ENCODE measurements at regions not wholly inside any gene's neighbourhood (a gene's known extent, or its start where the extent isn't known, plus 50 kb on each side); places are given as distances from the start of the nearest gene placed in this dataset.

- no peak overlapping the region for H3K27ac ChIP-seq (ENCODE audit: low read length)
- H3K79me2 ChIP-seq (ENCODE audit: low read length): no peaks in the 10 kb centered on the region
- no peaks in the 10 kb centered on the region for H3F3A ChIP-seq (ENCODE audit: insufficient read depth, low read length)
- no peak overlapping the region for H3K4me2 ChIP-seq (ENCODE audit: low read depth, low read length)
- no peaks in the 10 kb centered on the region for H3K4me1 ChIP-seq (ENCODE audit: low read length)
- no peak overlapping the region for H2AFZ ChIP-seq (ENCODE audit: low read length)
- no peak overlapping the region for H3K4me3 ChIP-seq (ENCODE audit: low read length)
- no peak for TF ChIP-seq EZH2 (optimal IDR thresholded peaks at IDR 0.05; ENCODE audit: low read depth, low read length)
- no peak for TF ChIP-seq CTCF (IDR thresholded peaks at IDR 0.05; ENCODE audit: low read length)
- TF ChIP-seq EZH2phosphoT487 (IDR thresholded peaks at IDR 0.05; ENCODE audit: low read length): no peak
- no peak overlapping the region for H3K9ac ChIP-seq (ENCODE audit: low read length)
- no peaks in the 10 kb centered on the region for H4K20me1 ChIP-seq (ENCODE audit: insufficient read depth, low read length)
- H3K27me3 ChIP-seq (replicated peaks; ENCODE audit: insufficient read depth, low read length): no peaks in the 10 kb centered on the region
- no peaks in the 10 kb centered on the region for H3K36me3 ChIP-seq (replicated peaks; ENCODE audit: insufficient read depth, low read length)
- DNase-seq: no peak
- H3K9me3 ChIP-seq (replicated peaks; ENCODE audit: insufficient read depth, low read length): no peaks in the 10 kb centered on the region
- no peaks in the 10 kb centered on the region for H3K9me2 ChIP-seq (replicated peaks; ENCODE audit: insufficient read depth, low read length)
Observed at GRCh38 chr4:66885501-66886165, 659.7 kb downstream of the CENPC start.

DNA sequence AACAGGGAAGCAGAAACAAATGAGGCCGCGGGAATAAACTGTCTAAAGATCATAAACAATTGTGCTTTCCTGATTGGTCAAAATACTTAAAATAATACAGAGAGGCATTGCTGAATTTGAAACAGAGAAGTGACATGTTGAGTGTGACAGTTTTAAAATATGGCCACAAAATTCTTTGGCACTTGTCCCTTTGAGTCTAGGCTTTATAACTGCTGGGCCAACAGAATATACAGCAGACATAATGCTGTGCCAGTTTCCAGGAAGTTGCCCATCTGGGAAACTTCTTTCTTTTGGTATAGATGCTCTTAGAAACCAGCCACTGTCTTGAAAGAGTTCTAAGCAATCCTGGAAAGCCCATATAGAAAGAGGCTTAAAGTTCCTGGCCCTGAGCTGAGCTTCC, 668.4 kb downstream of the CENPC start:
- H3F3A ChIP-seq (ENCODE audit: insufficient read depth, low read length): no peaks in the 10 kb centered on the region
- no peak overlapping the region for H3K9ac ChIP-seq (ENCODE audit: low read length)
- H3K79me2 ChIP-seq (ENCODE audit: low read length): no peaks in the 10 kb centered on the region
- no peaks in the 10 kb centered on the region for H3K36me3 ChIP-seq (replicated peaks; ENCODE audit: insufficient read depth, low read length)
- H3K27me3 ChIP-seq (replicated peaks; ENCODE audit: insufficient read depth, low read length): no peaks in the 10 kb centered on the region
- no peak overlapping the region for H2AFZ ChIP-seq (ENCODE audit: low read length)
- no peaks in the 10 kb centered on the region for H4K20me1 ChIP-seq (ENCODE audit: insufficient read depth, low read length)
- TF ChIP-seq CTCF (IDR thresholded peaks at IDR 0.05; ENCODE audit: low read length): no peak
- no peak for TF ChIP-seq EZH2phosphoT487 (IDR thresholded peaks at IDR 0.05; ENCODE audit: low read length)
- H3K9me3 ChIP-seq (replicated peaks; ENCODE audit: insufficient read depth, low read length): no peaks in the 10 kb centered on the region
- H3K4me2 ChIP-seq (ENCODE audit: low read depth, low read length): no peak overlapping the region
- DNase-seq: no peak
- no peaks in the 10 kb centered on the region for H3K9me2 ChIP-seq (replicated peaks; ENCODE audit: insufficient read depth, low read length)
- H3K4me1 ChIP-seq (ENCODE audit: low read length): no peaks in the 10 kb centered on the region
- no peak overlapping the region for H3K4me3 ChIP-seq (ENCODE audit: low read length)
- no peak overlapping the region for H3K27ac ChIP-seq (ENCODE audit: low read length)

- TF ChIP-seq CTCF (IDR thresholded peaks at IDR 0.05; ENCODE audit: low read length) (no peak), EZH2phosphoT487 (IDR thresholded peaks at IDR 0.05; ENCODE audit: low read length) (no peak), EZH2 (optimal IDR thresholded peaks at IDR 0.05; ENCODE audit: low read depth, low read length) (no peak)
- Histone ChIP-seq H3K9ac (ENCODE audit: low read length) (no peak overlapping the region), H2AFZ (ENCODE audit: low read length) (no peak overlapping the region), H3K9me3 (replicated peaks; ENCODE audit: insufficient read depth, low read length) (no peaks in the 10 kb centered on the region), H3K36me3 (replicated peaks; ENCODE audit: insufficient read depth, low read length) (no peaks in the 10 kb centered on the region), H4K20me1 (ENCODE audit: insufficient read depth, low read length) (no peaks in the 10 kb centered on the region), H3K4me1 (ENCODE audit: low read length) (no peaks in the 10 kb centered on the region), H3K79me2 (ENCODE audit: low read length) (no peaks in the 10 kb centered on the region), H3K4me2 (ENCODE audit: low read depth, low read length) (no peak overlapping the region), H3K27ac (ENCODE audit: low read length) (no peak overlapping the region), H3K9me2 (replicated peaks; ENCODE audit: insufficient read depth, low read length) (no peaks in the 10 kb centered on the region), H3K27me3 (replicated peaks; ENCODE audit: insufficient read depth, low read length) (no peaks in the 10 kb centered on the region), H3K4me3 (ENCODE audit: low read length) (no peak overlapping the region), H3F3A (ENCODE audit: insufficient read depth, low read length) (no peaks in the 10 kb centered on the region)
- DNase-seq: no peak
Observed at GRCh38 chr4:66872661-66873060, 672.6 kb downstream of the CENPC start.

All from MM.1S (cell line).